ENCODE measurements at regions not wholly inside any gene's neighbourhood (a gene's known extent, or its start where the extent isn't known, plus 50 kb on each side); places are given as distances from the start of the nearest gene placed in this dataset.

GRCh38 chr18:45328811-45329210 is 286.5 kb upstream of the SLC14A2 start:
- TF ChIP-seq CTCF (optimal IDR thresholded peaks at IDR 0.05 in 1 of 3, IDR thresholded peaks at IDR 0.05 in 1 of 3, conservative IDR thresholded peaks at IDR 0.05 in 1 of 3; ENCODE audit: extremely low read depth in 1 of 3, insufficient read depth in 2 of 3, low read length in 3 of 3) = no peak
- TF ChIP-seq EZH2 (IDR thresholded peaks at IDR 0.05; ENCODE audit: low read length) = no peak
